ENCODE measurements at regions not wholly inside any gene's neighbourhood (a gene's known extent, or its start where the extent isn't known, plus 50 kb on each side); places are given as distances from the start of the nearest gene placed in this dataset.

- no peak overlapping the region for H3K4me2 ChIP-seq (ENCODE audit: insufficient read depth in 1 of 2, low read depth in 2 of 2, low read length in 2 of 2)
- H3K56ac ChIP-seq (replicated peaks; ENCODE audit: insufficient read length, low read depth, low read length): no peak overlapping the region
- no peak overlapping the region for H4K8ac ChIP-seq (ENCODE audit: extremely low read depth, insufficient read depth, low read length)
- H3K79me1 ChIP-seq (ENCODE audit: low read depth, low read length): no peaks in the 10 kb centered on the region
- H2BK5ac ChIP-seq (ENCODE audit: low read depth, low read length): no peak overlapping the region
- H2BK20ac ChIP-seq (ENCODE audit: low read length): no peak overlapping the region
- H2BK120ac ChIP-seq (replicated peaks; ENCODE audit: low read depth, low read length): no peak overlapping the region
- no peaks in the 10 kb centered on the region for H3K9me3 ChIP-seq (ENCODE audit: insufficient read depth in 2 of 2, low read depth in 1 of 2, low read length in 1 of 2)
- no peak overlapping the region for H3K14ac ChIP-seq (ENCODE audit: insufficient read length)
- no peak overlapping the region for H4K5ac ChIP-seq (ENCODE audit: insufficient read length, low read depth, low read length)
- no peak for FAIRE-seq
- H3K18ac ChIP-seq (ENCODE audit: extremely low read depth, low read length): no peak overlapping the region
- H3K4me1 ChIP-seq (replicated peaks in 1 of 4; ENCODE audit: control insufficient read depth in 3 of 4, insufficient read depth in 4 of 4, low read length in 3 of 4): no peaks in the 10 kb centered on the region
- ChIA-PET CTCF (ENCODE audit: partially characterized antibody) (no interaction called here), POLR2A (ENCODE audit: partially characterized antibody) (no interaction called here)
- no peak overlapping the region for H3K4me3 ChIP-seq (ENCODE audit: extremely low read depth in 1 of 4, insufficient read depth in 2 of 4, low read depth in 3 of 4, low read length in 4 of 4)
- H3K4ac ChIP-seq (replicated peaks; ENCODE audit: insufficient read length, low read depth, low read length): no peak overlapping the region
- no peak for DNase-seq (ENCODE audit: low read depth in 1 of 2, low spot score in 2 of 2)
- H4K20me1 ChIP-seq (replicated peaks in 1 of 2; ENCODE audit: control insufficient read depth in 1 of 2, insufficient read depth in 2 of 2, low read length in 2 of 2): no peaks in the 10 kb centered on the region
- H2AFZ ChIP-seq (ENCODE audit: low read length): no peak overlapping the region
- no peak overlapping the region for H3K27ac ChIP-seq (ENCODE audit: low read depth, low read length)
- TF ChIP-seq USF2 (IDR thresholded peaks at IDR 0.05; ENCODE audit: low read length) (no peak), POLR2A (IDR thresholded peaks at IDR 0.05; ENCODE audit: control extremely low read depth in 1 of 2, low read depth in 2 of 2, low read length in 2 of 2) (no peak), CHD1 (IDR thresholded peaks at IDR 0.05; ENCODE audit: low read depth, low read length) (no peak), RBBP5 (IDR thresholded peaks at IDR 0.05; ENCODE audit: borderline replicate concordance, low read depth, low read length) (no peak), KDM1A (IDR thresholded peaks at IDR 0.05; ENCODE audit: borderline replicate concordance, low read length) (no peak), EGR1 (IDR thresholded peaks at IDR 0.05; ENCODE audit: borderline replicate concordance, low read depth, low read length) (no peak), POU5F1 (IDR thresholded peaks at IDR 0.05; ENCODE audit: low read depth, low read length) (no peak), SAP30 (IDR thresholded peaks at IDR 0.05; ENCODE audit: insufficient read depth, insufficient replicate concordance, low read length) (no peak), SIRT6 (IDR thresholded peaks at IDR 0.05; ENCODE audit: low read length) (no peak), NANOG (IDR thresholded peaks at IDR 0.05; ENCODE audit: insufficient read depth, low read depth, low read length, poor library complexity, severe bottlenecking) (no peak), TBP (IDR thresholded peaks at IDR 0.05; ENCODE audit: low read depth, low read length) (no peak)
- no peak overlapping the region for H2BK15ac ChIP-seq (ENCODE audit: low read length)
- no peak overlapping the region for H2BK12ac ChIP-seq (ENCODE audit: low read depth, low read length)
- H3K9ac ChIP-seq (replicated peaks in 1 of 4; ENCODE audit: extremely low read depth in 1 of 4, low read depth in 3 of 4, low read length in 3 of 4): no peak overlapping the region
- no peaks in the 10 kb centered on the region for H3K27me3 ChIP-seq (replicated peaks in 1 of 4; ENCODE audit: control insufficient read depth in 3 of 4, extremely low read depth in 1 of 4, insufficient read depth in 3 of 4, low read length in 3 of 4)
- no peak overlapping the region for H3K23ac ChIP-seq (ENCODE audit: insufficient read length)
- H3K36me3 ChIP-seq (ENCODE audit: control insufficient read depth in 2 of 4, insufficient read depth in 4 of 4, low read length in 3 of 4): no peaks in the 10 kb centered on the region
- H3K23me2 ChIP-seq (ENCODE audit: low read depth, low read length): no peaks in the 10 kb centered on the region
- no peaks in the 10 kb centered on the region for H3K79me2 ChIP-seq (ENCODE audit: control insufficient read depth in 1 of 2, insufficient read depth in 2 of 2, low read length in 2 of 2)
- H2AK5ac ChIP-seq (ENCODE audit: low read depth, low read length): no peak overlapping the region
- 92% methylated on average over 6 of the region's 6 CpGs; no CpG with 5 or more reads in 1 of the 2 experiments for WGBS, 2 experiments (ENCODE audit: extremely low coverage in 1 of 2, insufficient coverage in 1 of 2, insufficient read length in 1 of 2, insufficient replicate concordance in 2 of 2, low coverage in 1 of 2, low lambda C conversion rate in 2 of 2, missing lambda C conversion rate in 1 of 2)
- no peak overlapping the region for H4K91ac ChIP-seq (replicated peaks; ENCODE audit: insufficient read length, low read length)
These were observed 88.9 kb upstream of the FBXL4 start for GRCh38 chr6:99036672-99037071.
